ENCODE measurements at regions not wholly inside any gene's neighbourhood (a gene's known extent, or its start where the extent isn't known, plus 50 kb on each side); places are given as distances from the start of the nearest gene placed in this dataset.

- DNase-seq: no peak
Observed at GRCh38 chr7:94054130-94054529, 50.0 kb upstream of the BET1 start.

- DNase-seq: no peak
Observed at GRCh38 chr7:94055963-94056362, 51.8 kb upstream of the BET1 start.

DNA sequence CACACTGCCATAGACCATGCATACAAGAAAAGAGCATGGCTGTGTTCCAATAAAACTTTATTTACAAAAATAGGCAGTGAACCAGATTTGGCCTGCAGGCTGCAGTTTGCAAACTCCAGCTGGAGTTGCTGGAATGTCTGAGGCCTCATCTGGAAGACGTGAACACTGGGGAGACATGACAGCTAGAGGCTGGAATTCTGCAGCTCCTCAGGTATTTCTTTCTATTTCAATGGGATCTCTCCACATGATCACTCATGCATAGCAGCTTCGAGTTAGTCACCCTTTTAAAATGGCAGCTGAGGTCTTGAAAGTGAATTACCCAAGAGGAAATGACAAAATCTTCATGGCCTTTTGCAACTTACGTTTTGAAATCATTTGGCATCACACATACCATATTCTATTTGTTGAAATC lies 52.6 kb upstream of the BET1 start:
- DNase-seq: no peak

GRCh38 chr7:94057955-94058354 lies 53.8 kb upstream of the BET1 start:
- DNase-seq: no peak

DNA sequence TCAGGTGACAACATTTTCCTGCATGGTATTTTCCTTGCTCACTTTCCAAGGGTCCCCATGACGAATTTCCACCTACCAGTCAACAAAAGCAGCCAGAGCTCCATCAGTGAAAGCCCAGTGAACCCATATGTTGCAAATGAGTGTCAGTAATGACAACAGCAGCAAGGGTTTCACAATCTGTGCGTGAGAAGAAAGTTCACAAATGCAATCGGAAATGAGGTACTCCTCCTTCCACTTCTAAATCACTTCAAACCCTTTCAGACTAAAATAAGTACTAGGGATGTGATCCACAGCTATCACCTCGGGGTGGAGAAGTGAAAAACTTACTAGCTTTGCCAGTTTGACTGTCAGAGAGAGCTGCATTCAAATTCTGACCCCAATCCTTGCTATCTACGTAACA lies 55.6 kb upstream of the BET1 start:
- DNase-seq: no peak

GRCh38 chr7:94060752-94061151 lies 56.6 kb upstream of the BET1 start:
- no peak for DNase-seq

GRCh38 chr7:94061326-94061725 lies 57.2 kb upstream of the BET1 start:
- DNase-seq: no peak

DNA sequence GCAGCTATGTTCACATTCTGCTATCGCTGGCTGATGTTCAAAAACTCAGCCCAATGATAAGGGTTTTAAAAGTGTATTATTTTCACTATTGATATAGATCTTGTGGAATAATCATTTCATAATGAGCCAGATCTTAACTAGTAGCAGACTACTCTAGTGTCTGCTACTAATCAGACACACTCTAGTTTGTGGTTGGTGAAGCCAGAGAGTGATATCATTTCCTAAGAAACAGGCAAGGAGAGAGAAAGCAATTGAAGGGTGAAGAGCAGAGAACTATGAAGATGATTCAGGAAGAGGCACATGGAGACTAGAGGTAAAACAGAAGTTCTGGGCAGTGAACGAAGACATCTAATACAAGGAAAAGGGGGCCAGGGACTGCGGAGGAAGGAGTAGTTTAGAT lies 58.2 kb upstream of the BET1 start:
- DNase-seq: no peak

DNA sequence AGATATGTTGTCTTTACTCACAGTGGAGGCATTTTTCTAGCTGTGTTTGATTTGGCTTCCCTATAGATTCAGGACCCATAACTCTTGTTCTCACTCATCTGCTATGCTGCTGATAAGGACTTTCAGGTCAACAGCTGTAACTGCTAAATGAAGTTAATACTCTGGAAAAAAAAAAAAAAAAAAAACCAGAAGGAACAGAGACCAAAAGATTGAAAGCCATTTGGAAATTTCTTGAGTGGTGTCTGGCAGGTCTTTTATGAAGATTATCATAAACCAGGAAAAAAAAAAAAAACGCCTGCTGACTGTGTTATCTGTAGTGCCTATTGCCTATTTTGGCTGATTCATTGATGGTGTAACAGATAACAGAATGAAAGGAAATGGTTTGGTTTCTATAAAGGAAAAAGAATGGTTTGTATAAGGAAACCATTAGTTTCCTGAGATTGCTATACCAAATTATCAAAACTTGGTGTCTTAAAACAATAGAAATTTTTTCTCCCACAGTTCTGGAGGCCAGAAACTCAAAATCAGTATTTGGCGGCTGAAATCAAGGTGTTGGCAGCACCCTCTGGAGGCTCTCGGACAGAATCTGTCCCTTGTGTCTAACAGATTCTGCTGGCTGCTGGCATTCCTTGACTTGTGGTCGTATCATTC lies 60.5 kb upstream of the BET1 start:
- DNase-seq: no peak

GRCh38 chr7:94067047-94067446 lies 62.9 kb upstream of the BET1 start:
- no peak for DNase-seq

GRCh38 chr7:94067506-94067905 lies 63.4 kb upstream of the BET1 start:
- no peak for DNase-seq

DNA sequence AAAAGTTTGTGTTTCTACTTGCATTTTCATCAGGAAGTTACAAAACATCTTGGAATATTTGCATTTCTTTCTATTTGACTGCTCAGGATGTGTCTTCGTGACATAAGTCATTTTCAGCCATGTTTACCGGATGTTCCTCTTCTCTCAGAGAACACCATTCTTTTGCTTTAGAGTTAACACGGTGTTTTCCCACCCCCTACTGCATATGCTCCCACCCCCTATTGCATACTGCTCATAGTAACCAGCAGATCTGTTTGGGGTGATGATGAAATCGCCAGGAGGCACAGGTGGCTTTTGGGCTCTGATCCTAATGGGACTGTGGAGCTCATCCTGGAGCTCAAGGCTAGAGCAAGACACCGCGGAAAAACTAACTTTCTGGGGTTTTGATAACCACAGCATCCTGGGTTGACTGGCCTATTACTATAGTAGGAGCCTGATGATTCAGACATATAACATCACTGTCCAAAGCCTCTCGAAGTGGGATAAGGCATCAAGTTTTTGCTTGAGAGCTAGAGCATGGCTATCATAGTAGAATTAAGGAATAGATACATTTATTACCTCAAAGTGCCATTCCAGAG lies 65.1 kb upstream of the BET1 start:
- no peak for DNase-seq

DNA sequence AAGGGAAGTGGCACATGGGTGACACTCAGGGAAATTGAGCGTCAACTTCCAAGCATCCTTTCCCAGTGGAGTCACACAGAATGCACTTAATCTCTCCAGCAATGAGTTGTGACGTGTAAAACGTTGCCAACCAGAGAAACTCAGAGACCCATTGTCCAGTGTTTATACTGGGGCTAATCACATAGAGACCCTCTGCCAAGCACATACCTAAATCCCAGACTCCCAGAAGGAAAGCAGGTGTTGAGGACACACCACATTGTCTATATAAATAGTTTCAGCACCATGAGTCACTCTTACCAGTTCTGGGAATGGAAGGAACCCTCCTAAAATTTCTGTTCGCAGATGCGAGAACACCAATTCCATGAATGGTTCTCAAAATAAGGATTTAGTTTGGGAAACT lies 76.4 kb upstream of the BET1 start:
- DNase-seq: no peak

GRCh38 chr7:94082126-94082525 lies 78.0 kb upstream of the BET1 start:
- no peak for DNase-seq

- peak; percentile 68 for DNase-seq
Observed at GRCh38 chr7:94087664-94088352, 83.7 kb upstream of the BET1 start.

GRCh38 chr7:94088560-94088959 lies 84.4 kb upstream of the BET1 start:
- DNase-seq: no peak

DNA sequence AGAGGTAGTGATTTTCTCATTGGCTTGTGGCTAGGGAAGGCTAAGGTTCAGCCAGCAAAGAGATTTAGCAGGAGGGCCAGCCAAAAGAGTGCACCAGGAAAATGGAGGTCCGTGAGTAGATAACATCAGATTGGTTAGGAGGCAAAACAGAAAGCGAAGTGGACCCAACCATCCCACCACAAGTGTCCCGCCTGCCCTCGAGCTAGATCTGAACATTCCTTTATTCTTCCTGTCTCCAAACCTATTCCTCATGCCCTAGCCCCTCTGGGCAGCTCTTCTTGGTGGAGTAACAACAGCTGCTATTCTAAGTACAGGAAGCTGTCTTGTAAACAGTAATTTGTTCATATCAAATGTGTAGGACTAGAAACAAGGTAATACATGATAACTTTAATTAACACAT lies 85.7 kb upstream of the BET1 start:
- no peak for DNase-seq

GRCh38 chr7:94092980-94093379 lies 88.8 kb upstream of the BET1 start:
- DNase-seq: no peak

DNA sequence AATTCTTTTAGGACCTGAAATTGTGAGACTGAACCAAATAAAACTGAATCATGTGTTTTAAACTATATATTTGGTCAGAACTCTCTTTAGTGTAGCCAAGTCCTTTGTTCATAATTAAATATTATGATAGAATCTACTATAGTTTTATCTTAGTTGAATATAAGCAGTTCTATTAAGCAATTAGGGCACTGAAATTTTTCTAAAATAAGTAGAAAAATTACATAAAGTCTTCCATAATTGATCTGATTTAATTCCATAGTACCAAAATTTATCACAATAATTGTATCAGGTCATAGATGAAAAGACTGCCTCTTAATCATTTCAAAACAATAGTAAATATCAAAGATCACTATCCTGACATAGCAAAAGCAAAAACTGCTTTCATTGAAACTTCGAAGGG lies 90.1 kb upstream of the BET1 start:
- no peak for DNase-seq

- no peak for DNase-seq
Observed at GRCh38 chr7:94095316-94096009, 91.3 kb upstream of the BET1 start.

GRCh38 chr7:94099679-94100078 lies 95.5 kb upstream of the BET1 start:
- no peak for DNase-seq

- DNase-seq: no peak
Observed at GRCh38 chr7:94100723-94101345, 96.7 kb upstream of the BET1 start.

DNA sequence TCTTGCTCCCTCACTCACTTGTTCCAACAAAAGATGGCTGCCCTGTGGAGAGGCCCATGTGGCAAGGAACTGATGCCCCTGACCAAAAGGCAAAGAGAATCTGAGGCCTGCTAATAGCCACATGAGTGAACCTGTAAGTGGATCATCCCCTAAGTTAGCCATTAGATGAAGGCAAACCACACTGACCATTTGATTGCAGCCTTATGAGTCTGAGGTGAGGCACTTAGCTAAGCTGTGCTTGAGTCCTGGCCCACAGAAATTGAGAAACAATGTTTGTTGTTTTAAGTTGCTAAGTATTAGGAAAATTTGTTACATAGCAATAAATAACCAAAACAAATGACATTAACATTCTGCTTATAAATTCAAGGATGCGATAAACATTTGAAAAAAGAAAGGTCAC lies 100.1 kb upstream of the BET1 start:
- DNase-seq: no peak

GRCh38 chr7:94109556-94109955 lies 105.4 kb upstream of the BET1 start:
- DNase-seq: no peak
